Endodermal cell (in vitro differentiated cells): ENCODE measurements at regions not wholly inside any gene's neighbourhood (a gene's known extent, or its start where the extent isn't known, plus 50 kb on each side); places are given as distances from the start of the nearest gene placed in this dataset.

ENCODE experiments used
- DNase-seq: peaks from one replicate; pipeline ENCODE4 v3.0.0-alpha.2; 2017
- H3K27ac ChIP-seq: 2 replicates; pipeline ENCODE4 v1.5.1; 2013; ENCODE audit warnings: mild to moderate bottlenecking, low read depth, low read length, moderate library complexity
- H3K27me3 ChIP-seq: 2 replicates; pipeline ENCODE4 v1.6.1; 2013; ENCODE audit warnings: mild to moderate bottlenecking, low read length, moderate library complexity; ENCODE audit not compliant: insufficient read depth, control insufficient read depth, poor library complexity, severe bottlenecking
- H3K36me3 ChIP-seq: 2 replicates; pipeline ENCODE4 v1.7.0; 2013; ENCODE audit warnings: mild to moderate bottlenecking, low read length, moderate library complexity; ENCODE audit not compliant: control insufficient read depth, insufficient read depth
- H3K4me1 ChIP-seq: one replicate; pipeline ENCODE4 v1.7.0; 2013; ENCODE audit warnings: low read length; ENCODE audit not compliant: control insufficient read depth, insufficient read depth
- H3K4me3 ChIP-seq: 2 replicates; pipeline ENCODE4 v1.5.1; 2013; ENCODE audit warnings: mild to moderate bottlenecking, low read length, moderate library complexity
- H3K9ac ChIP-seq: 2 replicates; pipeline ENCODE4 v1.6.1; 2013; ENCODE audit warnings: mild to moderate bottlenecking, low read length, moderate library complexity; ENCODE audit not compliant: poor library complexity, severe bottlenecking; ENCODE audit errors: extremely low read depth
- H3K9me3 ChIP-seq: 2 replicates; pipeline ENCODE4 v1.6.1; 2013; ENCODE audit warnings: mild to moderate bottlenecking, low read length, moderate library complexity; ENCODE audit not compliant: control insufficient read depth
- H3K27ac Mint-ChIP-seq: 2 replicates; pipeline ENCODE4 v1.8.0; 2020; ENCODE audit warnings: mixed read lengths
- H3K27me3 Mint-ChIP-seq: 2 replicates; pipeline ENCODE4 v1.8.0; 2021; ENCODE audit warnings: mild to moderate bottlenecking, mixed read lengths; ENCODE audit not compliant: insufficient read depth
- H3K36me3 Mint-ChIP-seq: 2 replicates; pipeline ENCODE4 v1.8.0; 2020; ENCODE audit warnings: low read depth, mixed read lengths
- H3K4me1 Mint-ChIP-seq: 2 replicates; pipeline ENCODE4 v1.8.0; 2020; ENCODE audit warnings: mixed read lengths
- H3K4me3 Mint-ChIP-seq: 2 replicates; pipeline ENCODE4 v1.8.0; 2020; ENCODE audit warnings: mild to moderate bottlenecking, moderate library complexity, mixed read lengths
- H3K9me3 Mint-ChIP-seq: 2 replicates; pipeline ENCODE4 v1.8.0; 2020; ENCODE audit warnings: mild to moderate bottlenecking, mixed read lengths
- WGBS, 2 experiments: methylation state at CpG; one replicate each; pipeline versions ENCODE4 v1.1.5 to v1.1.7; 2013; ENCODE audit warnings: missing lambda C conversion rate in 2 of 2, mixed read lengths in 1 of 2; ENCODE audit not compliant: insufficient coverage in 1 of 2, insufficient read length in 1 of 2; 5-methylcytosine and 5-hydroxymethylcytosine counted together
- TF ChIP-seq, protein P1 (sequence below): fragments of 200-600 bp; sonication (generic); conservative IDR thresholded peaks from 2 replicates; pipeline ENCODE4 v1.5.0; 2021; ENCODE audit warnings: antibody characterized with exemption, mild to moderate bottlenecking

DNA sequence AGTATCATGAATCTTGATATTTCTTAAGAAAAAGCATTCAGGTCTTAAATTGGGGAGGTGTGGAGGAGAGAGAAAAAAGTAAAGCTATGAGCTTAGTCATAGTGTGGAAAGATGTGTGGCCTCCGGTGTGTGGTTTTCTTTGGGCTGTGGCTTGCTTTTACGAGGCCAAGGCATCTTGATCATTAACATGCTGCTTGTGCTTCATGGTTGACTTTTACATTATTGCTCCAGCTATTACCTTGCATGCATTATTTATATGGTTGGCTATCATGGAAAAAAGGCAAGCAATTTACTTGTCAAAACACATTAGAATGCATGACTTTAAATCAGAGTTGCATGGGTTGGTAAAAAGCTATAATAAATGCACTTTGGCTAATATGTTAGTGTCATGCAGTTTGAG is 300.7 kb upstream of the ADARB2 start:
- Histone ChIP-seq H3K36me3 (no peaks in the 10 kb centered on the region), H3K4me3 (no peak overlapping the region), H3K27me3 (no peaks in the 10 kb centered on the region), H3K27ac (no peak overlapping the region), H3K9ac (no peak overlapping the region), H3K4me1 (no peaks in the 10 kb centered on the region), H3K9me3 (no peaks in the 10 kb centered on the region)
- no peak overlapping the region for H3K4me3 Mint-ChIP-seq
- TF ChIP-seq, protein P1, sequence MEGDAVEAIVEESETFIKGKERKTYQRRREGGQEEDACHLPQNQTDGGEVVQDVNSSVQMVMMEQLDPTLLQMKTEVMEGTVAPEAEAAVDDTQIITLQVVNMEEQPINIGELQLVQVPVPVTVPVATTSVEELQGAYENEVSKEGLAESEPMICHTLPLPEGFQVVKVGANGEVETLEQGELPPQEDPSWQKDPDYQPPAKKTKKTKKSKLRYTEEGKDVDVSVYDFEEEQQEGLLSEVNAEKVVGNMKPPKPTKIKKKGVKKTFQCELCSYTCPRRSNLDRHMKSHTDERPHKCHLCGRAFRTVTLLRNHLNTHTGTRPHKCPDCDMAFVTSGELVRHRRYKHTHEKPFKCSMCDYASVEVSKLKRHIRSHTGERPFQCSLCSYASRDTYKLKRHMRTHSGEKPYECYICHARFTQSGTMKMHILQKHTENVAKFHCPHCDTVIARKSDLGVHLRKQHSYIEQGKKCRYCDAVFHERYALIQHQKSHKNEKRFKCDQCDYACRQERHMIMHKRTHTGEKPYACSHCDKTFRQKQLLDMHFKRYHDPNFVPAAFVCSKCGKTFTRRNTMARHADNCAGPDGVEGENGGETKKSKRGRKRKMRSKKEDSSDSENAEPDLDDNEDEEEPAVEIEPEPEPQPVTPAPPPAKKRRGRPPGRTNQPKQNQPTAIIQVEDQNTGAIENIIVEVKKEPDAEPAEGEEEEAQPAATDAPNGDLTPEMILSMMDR, result no peak
- no peaks in the 10 kb centered on the region for H3K27me3 Mint-ChIP-seq
- no peaks in the 10 kb centered on the region for H3K36me3 Mint-ChIP-seq
- no peak overlapping the region for H3K27ac Mint-ChIP-seq
- H3K9me3 Mint-ChIP-seq, result no peaks in the 10 kb centered on the region
- no peak for DNase-seq
- 82 to 100% methylated on average over 1 to 2 of the region's 2 CpGs for WGBS, 2 experiments
- H3K4me1 Mint-ChIP-seq, result no peaks in the 10 kb centered on the region

DNA sequence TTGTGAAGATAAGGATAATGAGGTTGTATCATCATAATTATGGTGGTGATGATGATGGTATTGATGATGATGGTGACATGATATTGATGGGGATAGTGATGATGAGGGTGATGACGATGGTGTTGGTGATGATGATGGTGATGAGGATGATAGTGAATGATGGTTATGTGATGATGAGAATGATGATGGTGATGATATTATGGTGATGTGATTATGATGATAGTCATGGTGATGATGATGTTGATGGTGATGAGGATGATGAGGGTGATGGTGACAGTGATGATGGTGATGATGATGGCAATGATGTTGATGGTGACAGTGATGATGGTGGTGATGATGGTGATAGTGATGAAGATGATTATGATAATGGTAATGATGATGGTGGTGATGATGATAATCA is 299.9 kb upstream of the ADARB2 start:
- TF ChIP-seq, protein P1, result no peak
- Mint-ChIP-seq H3K4me1 (no peaks in the 10 kb centered on the region), H3K27ac (no peak overlapping the region), H3K27me3 (no peaks in the 10 kb centered on the region), H3K36me3 (no peaks in the 10 kb centered on the region), H3K9me3 (no peaks in the 10 kb centered on the region), H3K4me3 (no peak overlapping the region)
- Histone ChIP-seq H3K9me3 (no peaks in the 10 kb centered on the region), H3K27ac (no peak overlapping the region), H3K4me3 (no peak overlapping the region), H3K36me3 (no peaks in the 10 kb centered on the region), H3K27me3 (no peaks in the 10 kb centered on the region), H3K4me1 (no peaks in the 10 kb centered on the region), H3K9ac (no peak overlapping the region)
- no peak for DNase-seq
- WGBS, 2 experiments, result 91 to 100% methylated on average over 1 of the region's 1 CpG

DNA sequence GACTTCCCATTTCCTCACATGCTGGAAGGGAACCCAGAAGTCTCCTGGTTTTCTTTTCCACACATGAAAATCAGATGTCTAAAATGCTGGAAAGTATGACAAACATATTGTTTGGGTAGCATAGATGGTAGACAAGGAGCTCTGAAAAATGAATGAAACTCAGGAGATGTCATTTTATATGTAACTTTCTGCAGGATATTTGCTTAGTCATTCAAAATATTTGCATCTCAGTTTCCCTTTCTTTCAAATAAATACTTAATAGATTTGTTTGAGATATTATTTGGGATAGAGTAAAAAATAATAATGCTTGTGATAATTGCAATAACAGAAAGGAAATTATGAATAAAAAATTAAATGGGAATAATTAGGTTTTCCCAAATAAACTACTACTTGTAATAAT is 298.9 kb upstream of the ADARB2 start:
- no peaks in the 10 kb centered on the region for H3K9me3 Mint-ChIP-seq
- no peak for DNase-seq
- TF ChIP-seq, protein P1, result no peak
- Histone ChIP-seq H3K9me3 (no peaks in the 10 kb centered on the region), H3K4me1 (no peaks in the 10 kb centered on the region), H3K27ac (no peak overlapping the region), H3K36me3 (no peaks in the 10 kb centered on the region), H3K27me3 (no peaks in the 10 kb centered on the region), H3K9ac (no peak overlapping the region), H3K4me3 (no peak overlapping the region)
- H3K27ac Mint-ChIP-seq, result no peak overlapping the region
- H3K4me1 Mint-ChIP-seq, result no peaks in the 10 kb centered on the region
- H3K36me3 Mint-ChIP-seq, result no peaks in the 10 kb centered on the region
- H3K27me3 Mint-ChIP-seq, result no peaks in the 10 kb centered on the region
- H3K4me3 Mint-ChIP-seq, result no peak overlapping the region
